Smooth muscle cell (in vitro differentiated cells): ENCODE measurements at regions not wholly inside any gene's neighbourhood (a gene's known extent, or its start where the extent isn't known, plus 50 kb on each side); places are given as distances from the start of the nearest gene placed in this dataset.

Experiments
- DNase-seq: peaks from one replicate; lab custom pipeline; 2025; ENCODE audit not compliant: unreplicated experiment; lab: John Stamatoyannopoulos, UW
- H2AFZ ChIP-seq: fragments of 200-600 bp; sonication (generic); 2 replicates; pipeline ENCODE4 v1.6.0; 2016; ENCODE audit warnings: antibody characterized with exemption, low read depth, mild to moderate bottlenecking
- H3F3A ChIP-seq: fragments of 200-600 bp; sonication (generic); 2 replicates; pipeline ENCODE4 v1.6.0; 2017; ENCODE audit warnings: antibody characterized with exemption, low read depth
- H3K27ac ChIP-seq: fragments of 200-600 bp; sonication (generic); 2 replicates; pipeline ENCODE4 v1.5.1; 2016; ENCODE audit warnings: low read depth, mild to moderate bottlenecking
- H3K27me3 ChIP-seq: fragments of 200-600 bp; sonication (generic); 2 replicates; pipeline ENCODE4 v1.6.1; 2016; ENCODE audit warnings: low read depth, mild to moderate bottlenecking
- H3K36me3 ChIP-seq: fragments of 200-600 bp; sonication (generic); 2 replicates; pipeline ENCODE4 v1.5.1; 2016; ENCODE audit warnings: low read depth
- H3K4me1 ChIP-seq: fragments of 200-600 bp; sonication (generic); 2 replicates; pipeline ENCODE4 v1.5.1; 2016; ENCODE audit warnings: low read depth
- H3K4me2 ChIP-seq: fragments of 200-600 bp; sonication (generic); 2 replicates; pipeline ENCODE4 v1.6.0; 2016; ENCODE audit warnings: mild to moderate bottlenecking
- H3K4me3 ChIP-seq: fragments of 200-600 bp; sonication (generic); 2 replicates; pipeline ENCODE4 v1.5.1; 2016; ENCODE audit warnings: mild to moderate bottlenecking
- H3K79me2 ChIP-seq: fragments of 200-600 bp; sonication (generic); 2 replicates; pipeline ENCODE4 v1.6.0; 2016; ENCODE audit warnings: low read depth, mild to moderate bottlenecking
- H3K9ac ChIP-seq: fragments of 200-600 bp; sonication (generic); 2 replicates; pipeline ENCODE4 v1.6.0; 2016; ENCODE audit warnings: low read depth
- H3K9me3 ChIP-seq: fragments of 200-600 bp; sonication (generic); replicated peaks from 2 replicates; pipeline ENCODE4 v1.5.1; 2016; ENCODE audit warnings: low read depth
- H4K20me1 ChIP-seq: fragments of 200-600 bp; sonication (generic); 2 replicates; pipeline ENCODE4 v1.6.0; 2016; ENCODE audit warnings: low read depth
- CTCF ChIP-seq: fragments of 200-600 bp; sonication (generic); IDR thresholded peaks from 2 replicates; pipeline ENCODE4 v1.5.1; 2017; ENCODE audit warnings: borderline replicate concordance, mild to moderate bottlenecking, antibody characterized with exemption; ENCODE audit not compliant: insufficient read depth, poor library complexity, severe bottlenecking
- WGBS: methylation state at CpG from one replicate; pipeline ENCODE4 v1.1.7; 2016; ENCODE audit warnings: low lambda C conversion rate; 5-methylcytosine and 5-hydroxymethylcytosine counted together

GRCh38 chr13:107812014-107812412, 403.3 kb downstream of the LIG4 start:
- DNase-seq, result no peak
- no peaks in the 10 kb centered on the region for H3F3A ChIP-seq
- H3K9me3 ChIP-seq, result no peaks in the 10 kb centered on the region
- no peak overlapping the region for H3K9ac ChIP-seq
- no peak overlapping the region for H2AFZ ChIP-seq
- H3K4me2 ChIP-seq, result no peak overlapping the region
- no peak overlapping the region for H3K4me3 ChIP-seq
- no peaks in the 10 kb centered on the region for H3K27me3 ChIP-seq
- H3K4me1 ChIP-seq, result no peaks in the 10 kb centered on the region
- H3K36me3 ChIP-seq, result no peaks in the 10 kb centered on the region
- H3K79me2 ChIP-seq, result no peaks in the 10 kb centered on the region
- H3K27ac ChIP-seq, result no peak overlapping the region
- H4K20me1 ChIP-seq, result no peaks in the 10 kb centered on the region
- TF ChIP-seq CTCF, result no peak

GRCh38 chr13:107811233-107812013, 403.9 kb downstream of the LIG4 start:
- DNase-seq, result no peak
- Histone ChIP-seq H3K4me3 (no peak overlapping the region), H3K79me2 (no peaks in the 10 kb centered on the region), H3K9ac (no peak overlapping the region), H3K9me3 (no peaks in the 10 kb centered on the region), H4K20me1 (no peaks in the 10 kb centered on the region), H3K36me3 (no peaks in the 10 kb centered on the region), H2AFZ (no peak overlapping the region), H3F3A (no peaks in the 10 kb centered on the region), H3K27me3 (no peaks in the 10 kb centered on the region), H3K4me2 (no peak overlapping the region), H3K4me1 (no peaks in the 10 kb centered on the region), H3K27ac (no peak overlapping the region)
- WGBS, result 88% methylated on average over 2 of the region's 2 CpGs
- TF ChIP-seq CTCF, result no peak

GRCh38 chr13:107809125-107809524, 406.2 kb downstream of the LIG4 start:
- H3K4me2 ChIP-seq, result no peak overlapping the region
- H3F3A ChIP-seq, result no peaks in the 10 kb centered on the region
- no peaks in the 10 kb centered on the region for H3K36me3 ChIP-seq
- no peaks in the 10 kb centered on the region for H3K27me3 ChIP-seq
- no peaks in the 10 kb centered on the region for H3K79me2 ChIP-seq
- no peak overlapping the region for H3K4me3 ChIP-seq
- no peak overlapping the region for H3K9ac ChIP-seq
- no peaks in the 10 kb centered on the region for H3K4me1 ChIP-seq
- H3K9me3 ChIP-seq, result no peaks in the 10 kb centered on the region
- DNase-seq, result no peak
- H4K20me1 ChIP-seq, result no peaks in the 10 kb centered on the region
- no peak overlapping the region for H2AFZ ChIP-seq
- TF ChIP-seq CTCF, result no peak
- no peak overlapping the region for H3K27ac ChIP-seq
- WGBS, result 92% methylated on average over 3 of the region's 3 CpGs

- no peaks in the 10 kb centered on the region for H4K20me1 ChIP-seq
- no peaks in the 10 kb centered on the region for H3F3A ChIP-seq
- H3K4me3 ChIP-seq, result no peak overlapping the region
- H3K79me2 ChIP-seq, result no peaks in the 10 kb centered on the region
- H3K36me3 ChIP-seq, result no peaks in the 10 kb centered on the region
- H3K27ac ChIP-seq, result no peak overlapping the region
- H2AFZ ChIP-seq, result no peak overlapping the region
- H3K27me3 ChIP-seq, result no peaks in the 10 kb centered on the region
- H3K9ac ChIP-seq, result no peak overlapping the region
- DNase-seq, result no peak
- WGBS, result 63% methylated on average over 3 of the region's 3 CpGs
- H3K4me2 ChIP-seq, result no peak overlapping the region
- H3K4me1 ChIP-seq, result no peaks in the 10 kb centered on the region
- no peaks in the 10 kb centered on the region for H3K9me3 ChIP-seq
- TF ChIP-seq CTCF, result no peak
Measured at GRCh38 chr13:107808389-107808788, 406.9 kb downstream of the LIG4 start.
